CD4-positive, alpha-beta T cell treated with Interleukin-6 at 100 ng/mL for 8 hours (primary cell): ENCODE measurements at regions not wholly inside any gene's neighbourhood (a gene's known extent, or its start where the extent isn't known, plus 50 kb on each side); places are given as distances from the start of the nearest gene placed in this dataset.
"Not testable (repeated sequence)": the region's sequence is repeated elsewhere in the genome, so short reads cannot be mapped to it uniquely, and the experiment has no call there.

Experiments
- DNase-seq: peaks from one replicate; pipeline ENCODE4 v3.0.0-alpha.2; 2020; ENCODE audit warnings: mixed read lengths, low spot score

- DNase-seq, result no peak
Measured at GRCh38 chr2:234722176-234722575, 225.3 kb upstream of the ARL4C start.

GRCh38 chr2:234719116-234719716 is 222.3 kb upstream of the ARL4C start:
- no peak for DNase-seq

GRCh38 chr2:234716271-234716670 is 219.4 kb upstream of the ARL4C start:
- no peak for DNase-seq

- no peak for DNase-seq
Measured at GRCh38 chr2:234715671-234716250, 218.9 kb upstream of the ARL4C start.

- DNase-seq, result no peak
Measured at GRCh38 chr2:234714711-234715110, 217.8 kb upstream of the ARL4C start.

GRCh38 chr2:234712421-234712935 is 215.6 kb upstream of the ARL4C start:
- DNase-seq, result no peak

GRCh38 chr2:234711308-234711707 is 214.4 kb upstream of the ARL4C start:
- DNase-seq, result no peak

- DNase-seq, result no peak
Measured at GRCh38 chr2:234710587-234710986, 213.7 kb upstream of the ARL4C start.

GRCh38 chr2:234710066-234710465 is 213.2 kb upstream of the ARL4C start:
- DNase-seq, result no peak

GRCh38 chr2:234708717-234709116 is 211.8 kb upstream of the ARL4C start:
- no peak for DNase-seq

- DNase-seq, result no peak
Measured at GRCh38 chr2:234708091-234708683, 211.3 kb upstream of the ARL4C start.

GRCh38 chr2:234706086-234706485 is 209.2 kb upstream of the ARL4C start:
- no peak for DNase-seq

GRCh38 chr2:234705108-234705507 is 208.2 kb upstream of the ARL4C start:
- no peak for DNase-seq

GRCh38 chr2:234703258-234703657 is 206.4 kb upstream of the ARL4C start:
- DNase-seq, result no peak

GRCh38 chr2:234702731-234703225 is 205.9 kb upstream of the ARL4C start:
- DNase-seq, result no peak

- no peak for DNase-seq
Measured at GRCh38 chr2:234701841-234702240, 205.0 kb upstream of the ARL4C start.

- no peak for DNase-seq
Measured at GRCh38 chr2:234701421-234701820, 204.5 kb upstream of the ARL4C start.

GRCh38 chr2:234699456-234699855 is 202.6 kb upstream of the ARL4C start:
- DNase-seq, result no peak

- DNase-seq, result not testable (repeated sequence)
Measured at GRCh38 chr2:234697300-234697876, 200.5 kb upstream of the ARL4C start.

GRCh38 chr2:234695981-234696380 is 199.1 kb upstream of the ARL4C start:
- no peak for DNase-seq

GRCh38 chr2:234694244-234695013 is 197.5 kb upstream of the ARL4C start:
- DNase-seq, result no peak

GRCh38 chr2:234693681-234694190 is 196.9 kb upstream of the ARL4C start:
- not testable (repeated sequence) for DNase-seq
